IMR-90 (cell line): ENCODE measurements at regions not wholly inside any gene's neighbourhood (a gene's known extent, or its start where the extent isn't known, plus 50 kb on each side); places are given as distances from the start of the nearest gene placed in this dataset.

ENCODE experiments used
- ATAC-seq: fragments of 200-7000 bp; cut with Tn5 transposase; 2 replicates; pipeline ENCODE4 v1.9.1; 2020; ENCODE audit warnings: low read depth, mild to moderate bottlenecking, moderate library complexity
- BruUV-seq: library from RNA; stranded (reverse); fragments of 400-500 nt; replicated peaks from 2 replicates; lab custom pipeline; 2021; lab: Mats Ljungman, UMichigan
- CTCF ChIA-PET: fragments of 300-600 bp; formaldehyde crosslinking; extraction: SDS; loops from one replicate; lab custom pipeline; 2021; ENCODE audit warnings: antibody characterized with exemption; lab: Yijun Ruan, JAX
- POLR2A ChIA-PET: fragments of 300-600 bp; sonication (Branson Sonifier 250); formaldehyde crosslinking; loops from one replicate; lab custom pipeline; 2022; ENCODE audit warnings: antibody characterized with exemption; ENCODE audit not compliant: unreplicated experiment; lab: Charles Lee
- DNase-seq: peaks from one replicate; pipeline ENCODE4 v3.0.0; 2013
- H2AFZ ChIP-seq: replicated peaks from 2 replicates; pipeline ENCODE3; 2013; ENCODE audit warnings: low read length, mild to moderate bottlenecking; ENCODE audit not compliant: poor library complexity
- H2AK5ac ChIP-seq: 2 replicates; pipeline ENCODE4 v1.6.1; 2013; ENCODE audit warnings: low read depth, low read length, inconsistent platforms
- H2AK9ac ChIP-seq: replicated peaks from 2 replicates; pipeline ENCODE3; 2013; ENCODE audit warnings: mild to moderate bottlenecking, low read depth, low read length, moderate library complexity; ENCODE audit not compliant: poor library complexity
- H2BK120ac ChIP-seq: 2 replicates; pipeline ENCODE4 v1.6.1; 2013; ENCODE audit warnings: low read depth, low read length, inconsistent platforms
- H2BK15ac ChIP-seq: 3 replicates; pipeline ENCODE4 v1.6.1; 2013; ENCODE audit warnings: low read depth, low read length, inconsistent platforms
- H2BK20ac ChIP-seq: 2 replicates; pipeline ENCODE4 v1.6.1; 2013; ENCODE audit warnings: low read depth, mild to moderate bottlenecking, inconsistent platforms, low read length, moderate library complexity
- H2BK5ac ChIP-seq: 2 replicates; pipeline ENCODE4 v1.6.1; 2013; ENCODE audit warnings: mild to moderate bottlenecking, low read depth, low read length, inconsistent platforms; ENCODE audit not compliant: poor library complexity, severe bottlenecking
- H3K14ac ChIP-seq: replicated peaks from 2 replicates; pipeline ENCODE4 v1.6.1; 2013; ENCODE audit warnings: low read depth, low read length, inconsistent platforms
- H3K18ac ChIP-seq: 2 replicates; pipeline ENCODE4 v1.6.1; 2013; ENCODE audit warnings: low read depth, low read length, control low read depth
- H3K23ac ChIP-seq: 2 replicates; pipeline ENCODE4 v1.6.1; 2013; ENCODE audit warnings: low read depth, low read length, inconsistent platforms
- H3K27ac ChIP-seq: 2 replicates; pipeline ENCODE4 v1.5.1; 2013; ENCODE audit warnings: mild to moderate bottlenecking, control low read depth, low read length; ENCODE audit not compliant: insufficient read depth
- H3K27me3 ChIP-seq: 2 replicates; pipeline ENCODE4 v1.6.1; 2013; ENCODE audit warnings: low read length; ENCODE audit not compliant: control insufficient read depth, insufficient read depth
- H3K36me3 ChIP-seq: 2 replicates; pipeline ENCODE4 v1.6.1; 2013; ENCODE audit warnings: low read length, mixed read lengths; ENCODE audit not compliant: control insufficient read depth, insufficient read depth
- H3K4ac ChIP-seq: 2 replicates; pipeline ENCODE4 v1.6.1; 2013; ENCODE audit warnings: low read depth, low read length, inconsistent platforms
- H3K4me1 ChIP-seq: 2 replicates; pipeline ENCODE4 v1.6.1; 2013; ENCODE audit warnings: low read length, mixed read lengths; ENCODE audit not compliant: control insufficient read depth, insufficient read depth
- H3K4me2 ChIP-seq: 2 replicates; pipeline ENCODE4 v1.6.1; 2013; ENCODE audit warnings: low read depth, mild to moderate bottlenecking, control low read depth, low read length, moderate library complexity
- H3K4me3 ChIP-seq: 2 replicates; pipeline ENCODE4 v1.5.1; 2013; ENCODE audit warnings: low read depth, mild to moderate bottlenecking, control low read depth, low read length, moderate library complexity; ENCODE audit not compliant: insufficient read depth
- H3K56ac ChIP-seq: 2 replicates; pipeline ENCODE4 v1.6.1; 2013; ENCODE audit warnings: low read length, inconsistent platforms; ENCODE audit not compliant: insufficient read depth; ENCODE audit errors: extremely low read depth
- H3K79me1 ChIP-seq, 2 experiments: 2 replicates each; pipeline ENCODE4 v1.6.1; 2013; ENCODE audit warnings: low read length in 2 of 2, inconsistent platforms in 1 of 2, low read depth in 1 of 2
- H3K9ac ChIP-seq: 2 replicates; pipeline ENCODE4 v1.6.1; 2013; ENCODE audit warnings: low read depth, low read length, control low read depth
- H3K9me1 ChIP-seq: 2 replicates; pipeline ENCODE4 v1.6.1; 2013; ENCODE audit warnings: low read length, inconsistent platforms; ENCODE audit not compliant: insufficient read depth
- H3K9me3 ChIP-seq: 2 replicates; pipeline ENCODE4 v1.6.1; 2013; ENCODE audit warnings: low read length; ENCODE audit not compliant: control insufficient read depth, insufficient read depth
- H4K20me1 ChIP-seq: 2 replicates; pipeline ENCODE4 v1.6.1; 2013; ENCODE audit warnings: low read length, inconsistent platforms; ENCODE audit not compliant: insufficient read depth
- H4K5ac ChIP-seq: 2 replicates; pipeline ENCODE4 v1.6.1; 2013; ENCODE audit warnings: mild to moderate bottlenecking, low read depth, low read length, control low read depth
- H4K8ac ChIP-seq, 2 experiments: 2 replicates each; pipeline ENCODE4 v1.6.1; 2013; ENCODE audit warnings: low read depth in 2 of 2, low read length in 2 of 2, control low read depth in 1 of 2, inconsistent platforms in 1 of 2
- H4K91ac ChIP-seq: 2 replicates; pipeline ENCODE4 v1.6.1; 2013; ENCODE audit warnings: low read depth, low read length, inconsistent platforms; ENCODE audit not compliant: insufficient read depth
- BHLHE40 ChIP-seq: fragments of 150-350 bp; IDR thresholded peaks from 2 replicates; pipeline ENCODE4 v1.6.1; 2016; ENCODE audit warnings: mild to moderate bottlenecking, low read depth, low read length
- CEBPB ChIP-seq: IDR thresholded peaks from 2 replicates; pipeline ENCODE4 v1.6.1; 2012; ENCODE audit warnings: low read depth, low read length, improper control_type of control experiment
- CHD1 ChIP-seq: IDR thresholded peaks from 2 replicates; pipeline ENCODE4 v1.6.1; 2012; ENCODE audit warnings: low read depth, low read length, improper control_type of control experiment
- FOS ChIP-seq: fragments of 150-350 bp; IDR thresholded peaks from 2 replicates; pipeline ENCODE4 v1.6.1; 2016; ENCODE audit warnings: low read depth, low read length
- MAFK ChIP-seq: IDR thresholded peaks from 2 replicates; pipeline ENCODE4 v1.6.1; 2012; ENCODE audit warnings: low read depth, low read length, improper control_type of control experiment
- MAZ ChIP-seq: IDR thresholded peaks from 2 replicates; pipeline ENCODE4 v1.6.1; 2012; ENCODE audit warnings: low read depth, mild to moderate bottlenecking, low read length, improper control_type of control experiment, moderate library complexity, borderline replicate concordance
- MXI1 ChIP-seq: IDR thresholded peaks from 2 replicates; pipeline ENCODE4 v1.6.1; 2012; ENCODE audit warnings: low read depth, mild to moderate bottlenecking, low read length, moderate library complexity, borderline replicate concordance
- NFE2L2 ChIP-seq: fragments of 150-350 bp; IDR thresholded peaks from 2 replicates; pipeline ENCODE4 v1.6.1; 2016; ENCODE audit warnings: low read depth, mild to moderate bottlenecking, low read length
- RAD21 ChIP-seq: IDR thresholded peaks from 2 replicates; pipeline ENCODE4 v1.6.1; 2012; ENCODE audit warnings: low read length, improper control_type of control experiment
- RCOR1 ChIP-seq: IDR thresholded peaks from 2 replicates; pipeline ENCODE4 v1.6.1; 2012; ENCODE audit warnings: mild to moderate bottlenecking, low read length, improper control_type of control experiment; ENCODE audit not compliant: insufficient replicate concordance
- RFX5 ChIP-seq: IDR thresholded peaks from 2 replicates; pipeline ENCODE4 v1.8.0; 2012; ENCODE audit warnings: low read depth, mild to moderate bottlenecking, low read length, moderate library complexity
- SMC3 ChIP-seq: fragments of 150-350 bp; IDR thresholded peaks from 2 replicates; pipeline ENCODE4 v1.6.1; 2016; ENCODE audit warnings: low read depth, mild to moderate bottlenecking, antibody characterized with exemption, low read length, moderate library complexity
- WGBS, 2 experiments: methylation state at CpG; one replicate each; pipeline versions ENCODE4 v1.1.5 to v1.1.7; 2013; ENCODE audit warnings: missing lambda C conversion rate in 2 of 2; ENCODE audit not compliant: insufficient read length in 1 of 2; ENCODE audit errors: extremely low coverage in 2 of 2; 5-methylcytosine and 5-hydroxymethylcytosine counted together
- dilution Hi-C: fragments of 300-500 bp; cut with HindIII; formaldehyde crosslinking; loops from one replicate; pipeline ENCODE4 v1.14.3; 2018; ENCODE audit warnings: low sequenced_read_pairs; ENCODE audit not compliant: unreplicated experiment
- in situ Hi-C: fragments of 300-500 bp; cut with MboI; formaldehyde crosslinking; loops from 3 replicates; pipeline ENCODE4 v1.14.3; 2019; ENCODE audit warnings: low sequenced_read_pairs, inconsistent platforms, mixed read lengths
- intact Hi-C: fragments of 100-400 bp; cut with micrococcal nuclease; formaldehyde crosslinking; loops from 2 replicates; pipeline ENCODE4 v1.10.0; 2022
- TF ChIP-seq, protein P1 (sequence below): conservative IDR thresholded peaks from 2 replicates; pipeline ENCODE4 v1.5.1; 2012; ENCODE audit warnings: mild to moderate bottlenecking, low read depth, low read length, improper control_type of control experiment
- TF ChIP-seq, protein P2 (sequence below): fragments of 150-350 bp; IDR thresholded peaks from 2 replicates; pipeline ENCODE4 v1.6.1; 2017; ENCODE audit warnings: mild to moderate bottlenecking, antibody characterized with exemption, low read length, low read depth
- TF ChIP-seq, protein P3 (sequence below): fragments of 150-350 bp; IDR thresholded peaks from 2 replicates; pipeline ENCODE4 v1.6.1; 2016; ENCODE audit warnings: low read depth, mild to moderate bottlenecking, low read length, moderate library complexity, borderline replicate concordance

DNA sequence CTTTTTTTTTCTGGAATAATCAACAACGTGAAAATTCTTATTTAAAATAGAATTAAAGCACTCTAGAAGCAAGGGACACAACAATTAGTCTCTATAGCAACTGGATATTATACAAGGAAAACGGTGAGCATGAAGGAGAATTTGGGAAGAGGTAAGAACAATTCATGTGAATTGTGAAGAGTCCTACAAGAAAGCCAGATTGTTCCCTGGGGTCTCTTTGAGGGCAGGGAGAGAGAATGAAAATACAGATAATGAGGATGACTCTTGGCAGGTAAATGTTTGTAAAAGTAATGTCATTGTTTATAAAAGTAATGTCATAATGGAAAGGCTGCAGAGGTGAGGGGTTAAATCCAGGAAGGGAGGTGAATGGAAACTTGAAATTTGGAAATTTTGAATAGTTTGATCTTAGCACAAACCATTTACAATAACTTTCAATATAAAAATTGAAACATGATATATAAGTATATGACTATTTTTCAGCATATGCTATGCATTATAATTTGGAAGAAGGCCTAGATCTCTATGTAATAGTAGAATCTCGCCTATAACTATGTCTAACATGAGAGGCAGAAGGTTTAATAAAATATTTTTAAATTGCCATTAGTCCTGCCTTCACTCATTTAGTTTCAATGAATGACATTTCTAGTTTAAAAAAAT is 378.8 kb upstream of the DCN start:
- dilution Hi-C loops = no loop called here
- Histone ChIP-seq H2AK9ac (no peak overlapping the region), H3K14ac (no peak overlapping the region), H3K4me3 (no peak overlapping the region), H3K36me3 (no peaks in the 10 kb centered on the region), H3K9me1 (no peaks in the 10 kb centered on the region), H3K4me1 (no peaks in the 10 kb centered on the region), H2BK5ac (no peak overlapping the region), H2BK120ac (no peak overlapping the region), H3K23ac (no peak overlapping the region), H3K4me2 (no peak overlapping the region), H2BK20ac (no peak overlapping the region), H3K18ac (no peak overlapping the region), H3K9me3 (no peaks in the 10 kb centered on the region), H3K56ac (no peak overlapping the region), H4K8ac (no peak overlapping the region), H3K27me3 (no peaks in the 10 kb centered on the region), H2AK5ac (no peak overlapping the region), H4K20me1 (no peaks in the 10 kb centered on the region), H3K79me1 (no peaks in the 10 kb centered on the region), H3K27ac (no peak overlapping the region), H2BK15ac (no peak overlapping the region), H4K5ac (no peak overlapping the region), H3K4ac (no peak overlapping the region), H3K9ac (no peak overlapping the region), H4K91ac (no peak overlapping the region), H2AFZ (no peak overlapping the region)
- ChIA-PET POLR2A (no interaction called here), CTCF (interaction anchor here (4.2 kb wide), 1 partner anchor 16 kb away, joined by 13 read pairs; no protein-coding TSS in a partner anchor)
- no TSS peak for BruUV-seq
- intact Hi-C loops = no loop called here
- WGBS, 2 experiments = no CpG with 5 or more reads among the region's 3 CpGs
- in situ Hi-C loops = no loop called here
- no peak for TF ChIP-seq RAD21
- TF ChIP-seq, protein P1, sequence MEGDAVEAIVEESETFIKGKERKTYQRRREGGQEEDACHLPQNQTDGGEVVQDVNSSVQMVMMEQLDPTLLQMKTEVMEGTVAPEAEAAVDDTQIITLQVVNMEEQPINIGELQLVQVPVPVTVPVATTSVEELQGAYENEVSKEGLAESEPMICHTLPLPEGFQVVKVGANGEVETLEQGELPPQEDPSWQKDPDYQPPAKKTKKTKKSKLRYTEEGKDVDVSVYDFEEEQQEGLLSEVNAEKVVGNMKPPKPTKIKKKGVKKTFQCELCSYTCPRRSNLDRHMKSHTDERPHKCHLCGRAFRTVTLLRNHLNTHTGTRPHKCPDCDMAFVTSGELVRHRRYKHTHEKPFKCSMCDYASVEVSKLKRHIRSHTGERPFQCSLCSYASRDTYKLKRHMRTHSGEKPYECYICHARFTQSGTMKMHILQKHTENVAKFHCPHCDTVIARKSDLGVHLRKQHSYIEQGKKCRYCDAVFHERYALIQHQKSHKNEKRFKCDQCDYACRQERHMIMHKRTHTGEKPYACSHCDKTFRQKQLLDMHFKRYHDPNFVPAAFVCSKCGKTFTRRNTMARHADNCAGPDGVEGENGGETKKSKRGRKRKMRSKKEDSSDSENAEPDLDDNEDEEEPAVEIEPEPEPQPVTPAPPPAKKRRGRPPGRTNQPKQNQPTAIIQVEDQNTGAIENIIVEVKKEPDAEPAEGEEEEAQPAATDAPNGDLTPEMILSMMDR = no peak
- TF ChIP-seq MXI1 = no peak
- no peak for TF ChIP-seq CEBPB
- TF ChIP-seq MAZ = no peak
- no peak for TF ChIP-seq MAFK
- no peak for TF ChIP-seq RFX5
- no peak for TF ChIP-seq SMC3
- TF ChIP-seq BHLHE40 = no peak
- TF ChIP-seq CHD1 = no peak
- TF ChIP-seq, protein P2, sequence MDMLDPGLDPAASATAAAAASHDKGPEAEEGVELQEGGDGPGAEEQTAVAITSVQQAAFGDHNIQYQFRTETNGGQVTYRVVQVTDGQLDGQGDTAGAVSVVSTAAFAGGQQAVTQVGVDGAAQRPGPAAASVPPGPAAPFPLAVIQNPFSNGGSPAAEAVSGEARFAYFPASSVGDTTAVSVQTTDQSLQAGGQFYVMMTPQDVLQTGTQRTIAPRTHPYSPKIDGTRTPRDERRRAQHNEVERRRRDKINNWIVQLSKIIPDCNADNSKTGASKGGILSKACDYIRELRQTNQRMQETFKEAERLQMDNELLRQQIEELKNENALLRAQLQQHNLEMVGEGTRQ = no peak
- no peak for TF ChIP-seq NFE2L2
- no peak for TF ChIP-seq FOS
- TF ChIP-seq, protein P3, sequence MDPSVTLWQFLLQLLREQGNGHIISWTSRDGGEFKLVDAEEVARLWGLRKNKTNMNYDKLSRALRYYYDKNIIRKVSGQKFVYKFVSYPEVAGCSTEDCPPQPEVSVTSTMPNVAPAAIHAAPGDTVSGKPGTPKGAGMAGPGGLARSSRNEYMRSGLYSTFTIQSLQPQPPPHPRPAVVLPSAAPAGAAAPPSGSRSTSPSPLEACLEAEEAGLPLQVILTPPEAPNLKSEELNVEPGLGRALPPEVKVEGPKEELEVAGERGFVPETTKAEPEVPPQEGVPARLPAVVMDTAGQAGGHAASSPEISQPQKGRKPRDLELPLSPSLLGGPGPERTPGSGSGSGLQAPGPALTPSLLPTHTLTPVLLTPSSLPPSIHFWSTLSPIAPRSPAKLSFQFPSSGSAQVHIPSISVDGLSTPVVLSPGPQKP = no peak
- no peak for TF ChIP-seq RCOR1
- DNase-seq = no peak
- no peak for ATAC-seq
